AG04450 (cell line): ENCODE measurements at regions not wholly inside any gene's neighbourhood (a gene's known extent, or its start where the extent isn't known, plus 50 kb on each side); places are given as distances from the start of the nearest gene placed in this dataset.
A peak's percentile ranks its signal among the peaks of the same experiment; 100 is the strongest.

Experiments
- CTCF ChIA-PET: fragments of 300-600, 350-600 bp; formaldehyde crosslinking; extraction: SDS; loops from one replicate; lab custom pipeline; 2022; ENCODE audit warnings: antibody characterized with exemption, inconsistent platforms; lab: Charles Lee
- POLR2A ChIA-PET: fragments of 350-600 bp; formaldehyde crosslinking; extraction: SDS; loops from one replicate; lab custom pipeline; 2021; ENCODE audit warnings: antibody characterized with exemption, inconsistent platforms; lab: Yijun Ruan, JAX
- DNase-seq: peaks from one replicate; pipeline ENCODE4 v3.0.0-alpha.2; 2011; ENCODE audit warnings: low read depth, low spot score
- H3K27ac ChIP-seq: one replicate; pipeline ENCODE4 v1.5.1; 2012; ENCODE audit warnings: low read depth, low read length, control low read depth
- H3K27me3 ChIP-seq: one replicate; pipeline ENCODE4 v1.6.0; 2012; ENCODE audit warnings: low read length; ENCODE audit not compliant: control insufficient read depth, insufficient read depth
- H3K4me3 ChIP-seq: 2 replicates; pipeline ENCODE4 v1.5.1; 2011; ENCODE audit warnings: mild to moderate bottlenecking, low read depth, low read length, control low read depth
- H3K9me3 ChIP-seq: 2 replicates; pipeline ENCODE4 v1.5.1; 2012; ENCODE audit warnings: low read length; ENCODE audit not compliant: control insufficient read depth, insufficient read depth
- CTCF ChIP-seq: IDR thresholded peaks from 2 replicates; pipeline ENCODE4 v1.5.1; 2011; ENCODE audit warnings: low read depth, low read length, control low read depth, inconsistent platforms

- POLR2A ChIA-PET = no interaction called here
- CTCF ChIA-PET = no interaction called here
- Histone ChIP-seq H3K9me3 (no peaks in the 10 kb centered on the region), H3K27me3 (no peaks in the 10 kb centered on the region), H3K4me3 (no peak overlapping the region), H3K27ac (peak overlapping the region; percentile 48)
- peak; percentile 78 for DNase-seq
- no peak for TF ChIP-seq CTCF
These were observed 648.9 kb downstream of the TDRD15 start for GRCh38 chr2:21772624-21773023.

- Histone ChIP-seq H3K4me3 (no peak overlapping the region), H3K27me3 (no peaks in the 10 kb centered on the region), H3K9me3 (no peaks in the 10 kb centered on the region), H3K27ac (no peak overlapping the region)
- ChIA-PET CTCF (no interaction called here), POLR2A (no interaction called here)
- TF ChIP-seq CTCF = no peak
- no peak for DNase-seq
These were observed 649.4 kb downstream of the TDRD15 start for GRCh38 chr2:21773168-21773567.

DNA sequence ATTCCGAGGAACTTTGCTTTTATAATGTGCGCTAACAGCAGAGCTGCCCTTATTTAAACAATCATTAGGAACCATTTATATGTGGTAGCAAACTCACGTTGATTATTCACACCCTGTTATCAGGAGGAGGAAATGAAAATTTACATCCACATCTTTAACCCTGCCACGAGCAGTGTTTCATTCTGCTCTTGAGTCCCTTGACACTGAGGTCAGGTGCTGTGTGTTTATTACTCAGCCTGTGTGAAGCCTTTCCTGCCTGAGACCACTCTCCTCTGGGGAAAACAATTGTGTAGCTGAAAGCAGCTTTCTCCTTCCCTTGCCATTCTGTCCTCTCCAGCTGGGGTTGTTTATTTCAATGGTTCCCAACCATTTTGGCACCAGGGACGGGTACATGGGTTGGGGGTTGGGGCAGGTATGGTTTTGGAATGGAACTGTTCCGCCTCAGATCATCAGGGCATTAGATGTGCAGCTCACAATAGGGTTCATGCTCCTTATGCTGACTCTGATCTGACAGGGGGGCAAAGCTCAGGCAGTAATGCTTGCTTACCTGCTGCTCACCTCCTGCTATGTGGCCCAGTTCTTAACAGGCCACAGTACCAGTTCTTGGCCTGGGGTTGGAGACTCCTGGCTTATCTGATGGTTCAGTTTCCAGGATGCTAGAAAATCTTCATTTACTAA lies 651.1 kb downstream of the TDRD15 start:
- H3K9me3 ChIP-seq = no peaks in the 10 kb centered on the region
- H3K27ac ChIP-seq = no peak overlapping the region
- no peaks in the 10 kb centered on the region for H3K27me3 ChIP-seq
- no peak overlapping the region for H3K4me3 ChIP-seq
- no peak for DNase-seq
- TF ChIP-seq CTCF = no peak
- CTCF ChIA-PET = no interaction called here
- POLR2A ChIA-PET = interaction anchor here (0.6 kb wide), 1 partner anchor 70 kb away, joined by 3 read pairs; no protein-coding TSS in a partner anchor

- Histone ChIP-seq H3K27ac (no peak overlapping the region), H3K4me3 (no peak overlapping the region), H3K27me3 (no peaks in the 10 kb centered on the region), H3K9me3 (no peaks in the 10 kb centered on the region)
- no peak for DNase-seq
- no peak for TF ChIP-seq CTCF
- POLR2A ChIA-PET = no interaction called here
- CTCF ChIA-PET = no interaction called here
These were observed 656.0 kb downstream of the TDRD15 start for GRCh38 chr2:21779786-21780185.

DNA sequence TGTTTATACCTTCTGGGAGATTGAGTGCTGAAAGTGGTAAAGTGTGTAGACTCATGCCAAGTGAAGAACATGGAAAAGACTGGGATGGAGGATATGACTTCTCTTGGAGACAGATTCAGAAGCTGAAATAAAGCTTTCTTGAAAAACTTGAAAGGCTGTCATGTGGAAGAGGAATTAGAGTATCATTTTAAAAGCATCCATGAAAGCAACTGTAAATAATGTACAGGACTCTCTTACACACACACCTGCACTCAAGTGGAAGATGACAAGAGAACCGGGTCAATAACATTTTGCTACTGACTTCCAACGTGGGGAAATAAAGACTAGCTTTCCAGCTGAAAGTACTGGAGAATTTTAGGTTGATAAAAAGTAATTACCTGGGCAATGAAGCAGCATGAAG lies 658.2 kb downstream of the TDRD15 start:
- ChIA-PET POLR2A (no interaction called here), CTCF (no interaction called here)
- no peaks in the 10 kb centered on the region for H3K27me3 ChIP-seq
- no peak overlapping the region for H3K27ac ChIP-seq
- no peak for DNase-seq
- H3K4me3 ChIP-seq = no peak overlapping the region
- no peak for TF ChIP-seq CTCF
- no peaks in the 10 kb centered on the region for H3K9me3 ChIP-seq
